Islet precursor cell (in vitro differentiated cells): ENCODE measurements at regions not wholly inside any gene's neighbourhood (a gene's known extent, or its start where the extent isn't known, plus 50 kb on each side); places are given as distances from the start of the nearest gene placed in this dataset.
"Not testable (repeated sequence)": the region's sequence is repeated elsewhere in the genome, so short reads cannot be mapped to it uniquely, and the experiment has no call there.

Source experiments
- DNase-seq: peaks from one replicate; pipeline ENCODE4 v3.0.0-alpha.2; 2018

DNA sequence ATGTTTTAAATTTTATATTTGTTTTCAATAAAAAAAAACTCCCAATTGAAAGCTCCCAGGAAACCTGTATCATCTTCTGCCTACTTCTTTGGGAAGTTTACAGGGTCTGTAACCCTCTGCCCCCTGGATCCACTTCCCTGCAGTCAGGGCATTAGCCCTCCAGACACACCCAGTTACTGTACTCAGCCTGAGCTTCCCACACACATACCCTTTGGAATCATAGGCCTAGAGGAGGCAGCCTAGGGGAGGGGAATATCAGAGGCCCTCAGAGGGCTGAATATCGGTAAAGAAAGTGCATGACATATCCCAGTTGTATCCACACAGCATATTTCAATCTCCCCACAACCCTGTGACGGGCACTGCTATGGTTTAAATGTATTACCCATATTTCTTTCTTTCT lies 56.2 kb upstream of the TFPI start:
- not testable (repeated sequence) for DNase-seq

DNA sequence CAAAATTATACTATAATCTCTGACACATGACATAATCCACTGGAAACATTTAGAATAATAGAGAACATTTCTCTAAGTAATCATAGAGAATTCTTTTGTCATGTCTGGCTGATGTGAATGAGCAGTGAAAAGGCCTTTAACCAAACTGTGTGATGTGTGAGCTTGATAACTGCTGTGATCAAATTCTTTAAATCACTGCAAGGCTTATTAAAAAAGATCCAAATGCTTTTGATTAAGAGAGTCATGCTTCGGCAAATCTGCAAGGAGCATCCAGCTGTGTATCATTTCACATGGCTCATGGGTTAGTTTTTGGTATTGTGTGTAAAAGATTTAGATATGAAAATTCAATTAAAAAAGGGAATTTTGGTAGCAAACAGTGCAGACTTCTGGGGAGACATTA lies 58.6 kb upstream of the TFPI start:
- no peak for DNase-seq

DNA sequence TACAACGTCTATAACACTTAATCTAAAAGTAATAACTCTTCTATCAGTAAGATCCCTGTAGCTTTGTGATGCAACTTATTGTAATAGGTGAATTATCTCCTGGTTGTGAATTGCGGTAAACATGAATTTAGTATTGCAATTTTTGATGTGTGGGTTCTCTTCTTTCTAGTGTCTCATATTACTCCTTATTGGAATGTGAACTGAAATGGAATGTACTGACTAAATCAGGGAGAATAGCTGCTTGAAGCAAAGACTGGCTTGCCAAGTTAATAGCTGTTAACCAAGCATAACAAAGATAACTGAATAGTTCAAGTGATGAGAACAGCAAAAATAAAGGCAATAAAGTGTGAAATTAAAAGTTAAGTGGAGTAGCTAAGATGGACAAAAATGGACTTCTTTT lies 60.5 kb upstream of the TFPI start:
- no peak for DNase-seq

DNA sequence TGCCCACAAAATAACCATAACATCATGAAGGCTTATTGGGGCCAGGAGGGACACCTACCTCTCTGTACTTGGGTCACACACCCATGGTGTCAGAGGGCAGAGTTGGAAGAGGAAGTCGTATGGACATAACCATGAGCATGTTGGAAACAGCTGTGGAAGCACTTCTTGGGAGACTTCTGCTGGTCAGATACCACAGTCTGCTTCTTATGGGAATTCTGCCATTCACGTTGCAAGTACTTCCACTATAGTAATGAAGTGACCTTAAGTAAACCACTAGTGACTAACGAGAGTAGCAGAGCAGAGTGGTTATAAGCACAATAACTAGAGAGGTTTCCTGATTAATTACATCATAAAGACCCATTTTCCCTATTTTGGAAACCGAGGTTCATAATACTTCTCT lies 61.1 kb upstream of the TFPI start:
- no peak for DNase-seq

DNA sequence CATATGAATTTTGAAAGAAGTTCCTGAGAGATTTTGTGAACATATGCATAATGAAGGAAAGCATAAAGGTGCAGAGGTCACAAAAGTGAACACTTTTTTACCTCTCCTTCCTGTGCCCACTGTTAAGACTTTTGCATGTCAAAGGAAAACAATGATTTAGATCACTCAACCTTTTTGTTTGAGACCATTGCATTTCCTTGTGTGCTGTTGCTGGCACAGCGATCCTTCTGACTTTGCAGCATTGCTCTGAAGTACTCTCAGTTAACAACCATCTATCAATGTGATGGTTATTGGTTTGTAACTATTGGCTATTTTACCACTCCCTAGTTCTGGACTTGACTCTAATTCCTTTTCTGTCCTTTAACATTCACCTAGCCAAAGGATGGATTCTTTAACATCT lies 61.7 kb upstream of the TFPI start:
- no peak for DNase-seq

DNA sequence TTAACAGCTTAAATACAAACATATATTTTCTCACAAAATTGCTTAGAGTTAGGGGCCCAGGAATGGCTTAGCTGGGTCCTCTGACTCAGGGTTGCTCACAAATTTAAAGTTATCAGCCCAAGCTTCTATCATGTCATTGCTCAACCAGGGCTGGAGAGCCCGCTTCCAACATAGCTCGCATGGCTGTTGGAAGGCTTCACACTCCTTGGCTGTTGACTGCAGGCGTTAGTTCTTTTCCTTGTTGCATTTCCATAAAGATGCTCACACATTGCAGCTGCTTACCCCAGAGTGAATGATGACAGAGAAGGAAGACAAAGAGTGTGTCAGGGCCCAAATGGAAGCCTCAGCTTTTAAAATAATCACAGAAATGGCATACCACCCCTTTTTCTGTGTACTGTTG lies 62.9 kb upstream of the TFPI start:
- DNase-seq = no peak

DNA sequence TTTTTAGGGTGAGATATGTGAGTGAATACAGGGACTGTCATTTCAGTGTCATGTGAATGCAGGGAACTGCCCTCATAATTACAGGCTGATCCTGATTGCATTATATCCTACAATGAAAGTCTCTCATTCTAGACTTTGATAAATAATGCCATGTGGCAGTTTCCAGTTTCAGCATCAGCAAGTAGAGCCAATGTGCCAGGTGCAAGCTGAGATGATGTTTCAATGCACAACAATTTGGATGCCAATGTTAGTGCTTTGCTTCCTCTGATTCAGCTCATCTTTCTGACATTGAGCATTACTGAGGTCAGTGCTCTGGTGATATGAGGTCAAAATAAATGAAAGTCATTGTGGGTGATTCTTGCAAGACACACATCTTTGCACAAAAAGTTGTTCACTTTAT lies 63.7 kb upstream of the TFPI start:
- no peak for DNase-seq

DNA sequence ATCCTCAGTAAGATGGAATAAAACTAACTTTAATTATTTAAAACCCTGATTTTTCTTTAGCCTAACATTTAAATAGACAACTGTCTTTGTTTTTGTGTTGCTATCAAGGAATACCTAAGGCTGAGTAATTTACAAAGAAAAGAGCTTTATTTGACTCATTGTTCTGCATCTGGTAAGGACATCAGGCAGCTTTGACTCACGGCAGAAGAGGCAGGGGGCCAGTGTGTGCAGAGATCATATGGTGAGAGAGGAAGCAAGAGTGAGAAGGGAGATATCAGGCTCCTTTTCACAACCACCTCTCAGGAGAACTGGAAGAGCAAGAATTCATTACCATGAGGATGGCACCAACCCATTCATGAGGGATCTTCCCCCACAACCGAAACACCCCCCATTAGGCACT lies 64.6 kb upstream of the TFPI start:
- no peak for DNase-seq

DNA sequence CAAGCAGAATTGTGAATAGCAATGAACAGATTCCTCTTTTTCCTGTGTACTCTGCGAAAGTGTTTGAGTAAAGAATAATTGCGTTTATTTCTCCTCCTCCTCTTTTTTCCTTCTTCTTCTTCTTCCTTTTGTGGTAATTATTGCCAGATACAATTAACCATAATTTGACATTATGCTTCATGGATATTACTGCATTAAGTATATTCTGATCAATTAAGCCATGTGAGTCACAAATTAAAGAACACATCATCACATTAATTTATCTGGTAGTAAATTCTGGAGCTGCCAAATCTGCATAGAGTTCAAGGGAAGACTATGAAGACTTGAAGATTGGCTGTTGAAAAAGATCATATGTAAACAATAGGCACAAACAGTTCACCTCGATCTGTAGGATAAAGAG lies 72.9 kb upstream of the TFPI start:
- DNase-seq = no peak

DNA sequence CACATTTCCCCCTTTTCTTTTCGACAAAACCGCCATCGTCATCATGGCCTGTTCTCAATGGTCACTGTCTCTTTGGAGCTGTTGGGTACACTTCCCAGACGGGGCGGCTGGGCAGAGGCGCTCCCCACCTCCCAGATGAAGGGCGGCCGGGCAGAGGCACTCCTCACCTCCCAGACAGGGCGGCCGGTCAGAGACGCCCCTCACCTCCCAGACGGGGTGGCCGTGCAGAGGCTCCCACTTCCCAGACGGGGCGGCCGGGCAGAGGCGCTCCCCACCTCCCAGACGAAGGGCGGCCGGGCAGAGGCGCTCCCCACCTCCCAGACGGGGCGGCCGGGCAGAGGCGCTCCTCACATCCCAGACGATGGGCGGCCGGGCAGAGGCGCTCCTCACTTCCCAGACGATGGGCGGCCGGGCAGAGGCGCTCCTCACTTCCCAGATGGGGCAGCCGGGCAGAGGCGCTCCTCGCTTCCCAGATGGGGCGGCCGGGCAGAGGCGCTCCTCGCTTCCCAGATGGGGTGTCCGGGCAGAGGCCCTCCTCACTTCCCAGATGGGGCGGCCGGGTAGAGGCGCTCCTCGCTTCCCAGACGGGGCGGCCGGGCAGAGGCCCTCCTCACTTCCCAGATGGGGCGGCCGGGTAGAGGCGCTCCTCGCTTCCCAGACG lies 82.6 kb upstream of the TFPI start:
- DNase-seq = not testable (repeated sequence)

DNA sequence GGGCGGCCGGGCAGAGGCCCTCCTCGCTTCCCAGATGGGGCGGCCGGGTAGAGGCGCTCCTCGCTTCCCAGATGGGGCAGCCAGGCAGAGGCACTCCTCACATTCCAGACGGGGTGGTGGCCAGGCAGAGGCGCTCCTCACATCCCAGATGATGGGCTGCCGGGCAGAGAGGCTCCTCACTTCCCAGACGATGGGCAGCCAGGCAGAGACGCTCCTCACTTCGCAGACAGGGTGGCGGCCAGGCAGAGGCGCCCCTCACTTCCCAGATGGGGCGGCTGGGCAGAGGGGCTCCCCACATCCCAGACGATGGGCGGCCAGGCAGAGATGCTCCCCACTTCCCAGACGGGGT lies 83.1 kb upstream of the TFPI start:
- not testable (repeated sequence) for DNase-seq

DNA sequence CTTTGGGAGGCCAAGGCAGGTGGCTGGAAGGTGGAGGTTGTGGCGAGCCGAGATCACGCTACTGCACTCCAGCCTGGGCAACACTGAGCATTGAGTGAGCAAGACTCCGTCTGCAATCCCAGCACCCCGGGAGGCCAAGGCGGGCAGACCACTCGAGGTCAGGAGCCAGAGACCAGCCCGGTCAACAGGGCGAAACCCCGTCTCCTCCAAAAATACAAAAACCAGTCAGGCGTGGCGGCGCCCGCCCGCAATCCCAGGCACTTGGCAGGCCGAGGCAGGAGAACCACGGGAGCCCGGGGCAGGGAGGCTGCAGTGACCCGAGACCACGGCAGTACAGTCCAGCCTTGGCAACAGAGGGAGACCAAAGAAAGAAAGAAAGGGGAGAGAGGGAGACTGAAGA lies 83.5 kb upstream of the TFPI start:
- not testable (repeated sequence) for DNase-seq

DNA sequence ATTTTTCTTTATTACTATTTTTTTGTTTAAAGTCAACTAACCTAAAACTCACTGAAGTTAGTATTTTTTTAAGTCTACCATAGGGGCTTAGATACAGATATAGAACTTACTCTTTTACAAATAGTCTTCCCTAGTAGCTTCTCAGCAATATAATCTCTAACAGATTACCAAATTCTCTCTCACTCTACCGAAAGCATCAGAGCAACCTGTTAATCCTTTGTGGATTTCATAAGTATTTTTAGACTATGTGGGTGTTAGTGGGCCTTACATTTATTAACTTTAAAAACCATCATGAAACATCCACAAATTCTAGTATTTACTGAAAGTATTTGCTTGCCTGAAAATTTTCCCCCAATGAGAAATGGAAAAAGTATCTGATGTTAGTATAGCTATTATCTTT lies 84.6 kb upstream of the TFPI start:
- no peak for DNase-seq

DNA sequence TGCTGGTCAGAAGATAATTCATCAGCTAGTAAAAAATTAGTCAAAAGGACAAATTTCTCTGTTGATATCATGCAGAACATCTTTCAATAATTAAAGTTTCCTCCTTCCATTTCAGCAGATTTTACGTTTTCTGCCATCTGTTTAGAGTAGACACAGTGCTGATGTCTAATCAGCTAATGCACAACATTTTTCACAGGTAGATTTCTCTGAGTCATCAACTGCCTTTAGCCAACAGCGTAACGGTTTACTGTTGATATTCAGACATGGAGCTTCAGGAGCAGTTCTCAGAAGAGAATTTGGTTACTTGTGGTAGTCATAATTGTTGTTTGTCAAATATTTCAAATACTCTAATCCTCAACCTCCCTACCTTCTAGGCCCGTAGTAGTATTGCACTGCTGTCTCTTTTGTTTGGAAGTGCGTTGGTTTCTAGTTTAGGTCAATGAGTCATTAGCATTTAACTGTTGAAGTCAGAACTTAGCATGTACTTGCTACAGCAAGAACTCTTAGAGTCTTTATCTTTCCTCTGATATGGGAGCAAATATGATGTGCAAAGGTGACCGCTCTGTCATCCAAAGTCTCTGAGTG lies 86.8 kb upstream of the TFPI start:
- DNase-seq = no peak

DNA sequence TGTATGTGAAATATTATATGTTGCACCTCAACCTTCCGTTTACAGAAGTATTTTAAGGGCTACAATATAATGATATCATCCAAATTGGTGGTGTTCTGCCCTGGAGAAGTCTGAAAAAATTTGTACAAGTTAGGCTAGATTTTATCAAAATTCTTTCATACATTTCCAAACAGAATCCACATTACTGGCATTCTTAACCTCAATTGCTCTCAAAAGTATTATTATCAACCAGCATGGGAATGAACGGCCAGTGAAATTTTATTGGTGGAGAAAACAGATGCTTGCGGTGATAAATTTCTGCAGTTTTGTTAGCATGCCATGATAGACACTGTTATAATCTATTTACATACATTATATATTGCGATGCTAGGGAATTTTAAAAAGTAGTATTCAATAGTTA lies 88.3 kb upstream of the TFPI start:
- no peak for DNase-seq

DNA sequence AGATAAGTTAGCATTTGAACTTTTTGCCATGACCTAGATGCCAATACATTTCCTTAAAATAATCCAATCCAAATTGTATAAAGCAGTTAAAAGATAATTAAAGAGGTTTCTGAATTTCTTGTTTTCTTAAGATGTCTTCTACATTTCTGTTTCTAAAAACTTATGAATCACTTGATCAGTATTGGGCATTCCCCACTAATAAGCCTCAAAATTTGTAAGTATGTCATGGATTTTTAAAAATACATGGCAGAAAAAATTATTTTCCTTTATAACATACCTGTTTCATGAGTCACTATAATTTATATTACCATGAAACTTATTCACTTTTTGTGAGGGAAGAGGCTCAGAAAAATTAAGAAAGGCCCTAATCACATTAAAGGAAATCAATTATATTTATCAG lies 90.3 kb upstream of the TFPI start:
- no peak for DNase-seq

DNA sequence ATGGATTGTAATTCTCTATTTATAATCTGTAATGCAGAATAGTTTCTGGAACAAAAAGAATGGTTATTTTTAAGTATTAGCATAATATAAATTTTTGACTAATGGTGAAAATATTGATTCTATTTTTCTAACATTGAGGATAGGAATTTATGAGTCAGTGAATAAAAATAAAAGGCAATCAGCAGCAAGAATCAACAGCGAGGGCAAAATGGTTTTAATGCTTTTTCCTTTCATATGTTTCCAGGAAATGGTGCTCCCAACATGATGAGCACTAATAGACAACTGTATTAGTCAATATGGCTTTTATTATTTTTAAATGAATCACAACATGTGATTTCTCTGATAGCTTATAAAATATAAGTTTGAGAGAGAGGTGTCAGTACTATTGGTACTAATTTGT lies 90.7 kb upstream of the TFPI start:
- no peak for DNase-seq

DNA sequence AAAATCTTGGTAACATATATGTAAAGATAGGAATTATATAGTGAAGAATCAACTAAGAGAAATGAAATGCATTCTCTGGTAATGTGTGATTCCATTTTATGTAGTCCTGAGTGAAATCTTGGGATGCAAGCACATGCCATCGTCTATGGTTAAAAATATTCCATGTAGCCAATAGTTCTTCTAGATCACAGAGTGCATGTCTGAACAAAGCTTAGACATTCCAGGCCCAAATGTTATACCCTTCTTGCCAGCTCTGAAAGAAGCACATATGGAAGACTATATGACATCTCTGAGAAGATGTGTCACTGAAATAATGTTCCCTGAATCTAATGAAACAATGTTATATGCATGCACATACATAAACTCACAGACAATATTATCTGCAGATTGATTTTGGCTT lies 92.3 kb upstream of the TFPI start:
- no peak for DNase-seq

DNA sequence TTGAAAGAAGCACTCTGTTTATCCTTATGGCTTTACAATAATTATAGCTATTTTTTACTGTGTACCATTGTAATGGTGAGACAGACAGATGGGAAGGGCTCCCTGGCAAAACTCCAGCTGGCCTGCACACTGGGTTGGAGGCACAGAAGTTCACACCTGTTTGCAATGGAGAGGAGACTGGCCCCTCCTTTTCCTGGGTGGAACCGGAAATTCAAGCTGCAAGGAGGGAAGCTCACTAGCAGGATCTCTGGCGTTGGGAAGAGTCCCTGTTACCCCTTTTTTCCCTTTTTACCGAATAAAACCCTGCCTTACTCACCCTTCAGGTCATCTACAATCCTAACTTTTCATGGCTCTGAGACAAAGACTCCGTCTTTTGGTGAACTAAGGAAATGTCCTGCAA lies 100.3 kb upstream of the TFPI start:
- DNase-seq = no peak

DNA sequence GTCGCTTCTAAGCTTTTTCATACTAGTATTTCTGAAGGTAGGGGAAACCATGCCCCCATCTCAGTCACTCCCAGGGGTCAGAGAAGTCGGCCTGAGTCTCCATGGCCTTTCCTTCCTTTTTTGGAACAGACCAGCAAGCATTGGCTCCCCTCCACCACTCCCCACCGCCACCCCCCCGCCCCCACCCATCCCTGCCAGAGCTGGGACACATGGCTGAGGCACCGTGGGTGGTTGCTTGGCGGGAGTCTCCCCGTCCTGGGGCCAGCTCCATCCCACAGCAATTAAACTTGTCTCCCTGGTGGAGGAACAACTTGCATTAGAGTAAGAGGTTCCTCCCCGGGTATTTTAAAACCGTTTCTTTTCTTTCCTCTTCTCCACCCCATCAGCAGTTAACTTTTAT lies 100.8 kb upstream of the TFPI start:
- no peak for DNase-seq

DNA sequence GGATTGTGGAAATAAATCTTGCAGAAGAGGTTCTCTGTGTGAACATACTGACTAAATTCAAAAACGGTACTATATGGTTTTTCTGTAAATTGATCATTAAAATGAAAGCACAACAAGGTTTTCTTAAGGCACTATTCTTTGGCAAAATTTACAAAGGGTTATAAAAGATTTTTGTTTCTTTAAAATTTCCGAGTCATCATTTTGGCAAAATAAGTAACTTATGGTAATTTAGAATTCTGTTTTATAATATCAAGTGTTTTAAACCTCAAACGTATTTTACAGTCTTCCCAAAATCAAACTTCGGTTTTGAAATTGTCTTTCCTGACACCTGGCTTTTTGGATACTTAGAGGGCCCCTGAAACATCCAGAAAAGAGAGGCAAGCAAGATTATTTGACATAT lies 101.9 kb upstream of the TFPI start:
- DNase-seq = no peak

DNA sequence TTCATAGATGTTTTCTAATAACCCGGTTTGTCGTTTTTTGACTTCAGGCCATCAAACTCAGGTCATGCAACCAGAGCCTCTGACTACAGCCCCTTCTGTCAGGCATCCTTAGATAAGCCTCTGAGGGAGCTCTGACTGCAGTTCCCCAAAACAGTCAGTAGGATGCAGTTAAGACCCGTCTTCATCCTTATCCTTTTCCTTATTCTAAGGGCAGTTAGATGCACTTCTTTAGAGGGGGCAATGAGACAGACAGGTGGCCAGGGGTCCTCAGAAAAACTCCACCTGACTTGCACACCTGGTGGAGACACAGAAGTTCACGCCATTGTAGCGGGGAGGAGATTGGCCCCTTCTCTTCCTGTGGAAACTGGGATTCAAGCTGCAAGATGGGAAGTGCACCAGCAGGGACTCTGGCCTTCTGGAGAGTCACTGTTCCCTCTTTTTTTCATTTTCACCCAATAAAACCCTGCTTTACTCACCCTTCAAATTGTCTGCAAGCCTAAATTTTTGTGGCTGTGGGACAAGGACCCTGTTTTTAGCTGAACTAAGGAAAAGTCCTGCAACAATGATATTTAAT lies 104.8 kb upstream of the TFPI start:
- peak; percentile 66 for DNase-seq

DNA sequence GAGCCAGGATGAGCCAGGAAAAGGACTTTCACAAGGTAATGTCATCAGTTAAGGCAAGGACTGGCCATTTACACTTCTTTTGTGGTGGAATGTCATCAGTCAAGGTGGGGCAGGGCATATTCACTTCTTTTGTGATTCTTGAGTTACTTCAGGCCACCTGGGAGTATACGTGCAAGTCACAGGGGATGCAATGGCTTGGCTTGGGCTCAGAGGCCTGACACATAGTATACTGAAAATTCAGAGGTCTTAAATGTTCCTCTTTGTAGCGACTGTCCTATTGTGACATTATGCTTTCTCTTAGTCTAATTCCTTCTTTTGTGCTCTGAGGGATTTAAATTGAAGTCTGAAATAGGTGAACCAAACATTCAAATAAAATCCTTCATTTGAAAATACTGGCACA lies 121.8 kb upstream of the TFPI start:
- DNase-seq = not testable (repeated sequence)

DNA sequence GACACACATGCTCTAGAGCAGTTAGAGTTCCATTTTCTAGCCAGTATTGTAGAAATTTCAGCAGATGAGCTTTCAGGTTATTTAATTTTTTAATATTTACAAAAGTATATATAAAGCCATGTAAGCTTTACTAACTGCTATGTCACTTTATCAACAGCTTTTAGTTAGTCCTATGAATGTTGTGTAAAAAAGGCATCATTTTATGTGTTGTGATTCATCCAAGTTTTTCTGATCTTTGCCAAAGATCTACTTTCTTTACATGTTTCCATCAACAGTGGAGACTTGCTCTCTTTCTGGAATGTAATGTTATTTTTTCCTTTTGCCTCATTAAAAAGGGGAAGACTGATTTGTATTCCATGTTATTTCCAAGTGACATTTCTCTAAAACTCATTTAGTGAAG lies 125.2 kb upstream of the TFPI start:
- no peak for DNase-seq

DNA sequence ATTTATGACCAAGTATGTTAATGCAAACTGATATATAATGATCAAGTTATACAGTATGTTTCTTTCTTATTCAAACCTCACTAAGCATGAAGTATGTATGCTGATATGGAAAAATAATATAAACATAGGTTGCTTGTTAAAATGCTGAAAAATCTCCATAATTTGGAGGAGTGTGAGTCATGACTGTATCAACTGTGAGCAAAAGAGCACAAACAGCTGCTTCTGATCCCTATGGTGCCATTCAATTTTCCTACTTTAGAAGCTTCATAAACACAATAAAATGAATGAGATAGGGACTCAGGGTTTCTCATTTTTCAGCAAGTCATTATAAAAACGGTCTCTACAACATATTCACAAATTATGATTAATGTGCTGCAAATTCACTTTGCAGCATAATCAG lies 129.9 kb upstream of the TFPI start:
- DNase-seq = no peak
